Neural cell (in vitro differentiated cells): ENCODE measurements at regions not wholly inside any gene's neighbourhood (a gene's known extent, or its start where the extent isn't known, plus 50 kb on each side); places are given as distances from the start of the nearest gene placed in this dataset.

Experiments used
- H2AFZ ChIP-seq: fragments of 200-600, 300-800 bp; sonication (generic), shearing (Covaris generic); 2 replicates; pipeline ENCODE4 v1.6.0; 2014; ENCODE audit warnings: low read depth, mild to moderate bottlenecking, antibody characterized with exemption, low read length, moderate library complexity
- H3F3A ChIP-seq: fragments of 200-600 bp; shearing (Covaris generic); 2 replicates; pipeline ENCODE4 v1.6.1; 2016; ENCODE audit warnings: mild to moderate bottlenecking, moderate library complexity, mixed read lengths, antibody characterized with exemption, low read length; ENCODE audit not compliant: insufficient read depth, poor library complexity, severe bottlenecking
- H3K27ac ChIP-seq: fragments of 200-600, 300-800 bp; sonication (generic), shearing (Covaris generic); 2 replicates; pipeline ENCODE4 v1.5.1; 2014; ENCODE audit warnings: mild to moderate bottlenecking, low read length, moderate library complexity
- H3K27me3 ChIP-seq: fragments of 300-800, 200-600 bp; sonication (generic), shearing (Covaris generic); 2 replicates; pipeline ENCODE4 v1.6.0; 2014; ENCODE audit warnings: mild to moderate bottlenecking, low read depth, low read length, moderate library complexity; ENCODE audit not compliant: insufficient read depth
- H3K36me3 ChIP-seq: fragments of 300-800, 200-600 bp; sonication (generic), shearing (Covaris generic); 2 replicates; pipeline ENCODE4 v1.5.1; 2014; ENCODE audit warnings: mild to moderate bottlenecking, antibody characterized with exemption, low read length, moderate library complexity; ENCODE audit not compliant: insufficient read depth
- H3K4me2 ChIP-seq: fragments of 300-800, 200-600 bp; sonication (generic), shearing (Covaris generic); 2 replicates; pipeline ENCODE4 v1.6.0; 2014; ENCODE audit warnings: mild to moderate bottlenecking, low read length
- H3K4me3 ChIP-seq: fragments of 300-800, 200-600 bp; sonication (generic), shearing (Covaris generic); 2 replicates; pipeline ENCODE4 v1.5.1; 2014; ENCODE audit warnings: mild to moderate bottlenecking, low read length, moderate library complexity
- H3K79me2 ChIP-seq: fragments of 200-600 bp; shearing (Covaris generic); replicated peaks from 2 replicates; pipeline ENCODE4 v1.6.0; 2014; ENCODE audit warnings: mild to moderate bottlenecking, low read length, moderate library complexity; ENCODE audit not compliant: insufficient read depth
- H3K9ac ChIP-seq: fragments of 300-800, 200-600 bp; sonication (generic), shearing (Covaris generic); 2 replicates; pipeline ENCODE4 v1.6.1; 2016; ENCODE audit warnings: mild to moderate bottlenecking, low read length, mixed read lengths
- H3K9me2 ChIP-seq: fragments of 200-600 bp; shearing (Covaris generic); 2 replicates; pipeline ENCODE4 v1.6.1; 2016; ENCODE audit warnings: mild to moderate bottlenecking, low read length, mixed read lengths; ENCODE audit not compliant: insufficient read depth
- H3K9me3 ChIP-seq: fragments of 200-600, 300-800 bp; sonication (generic), shearing (Covaris generic); 2 replicates; pipeline ENCODE4 v1.6.1; 2016; ENCODE audit warnings: mild to moderate bottlenecking, mixed run types, low read length, moderate library complexity, mixed read lengths
- H4K20me1 ChIP-seq: fragments of 200-600 bp; shearing (Covaris generic); 2 replicates; pipeline ENCODE4 v1.6.1; 2016; ENCODE audit warnings: mild to moderate bottlenecking, mixed run types; ENCODE audit not compliant: insufficient read depth
- CTCF ChIP-seq: fragments of 450-650 bp; IDR thresholded peaks from 2 replicates; pipeline ENCODE4 v1.5.1; 2014; ENCODE audit warnings: antibody characterized with exemption, mild to moderate bottlenecking, moderate library complexity; ENCODE audit not compliant: poor library complexity, severe bottlenecking
- EP300 ChIP-seq: fragments of 450-650 bp; conservative IDR thresholded peaks from 2 replicates; pipeline ENCODE4 v1.6.1; 2014; ENCODE audit warnings: antibody characterized with exemption, mild to moderate bottlenecking, moderate library complexity; ENCODE audit not compliant: poor library complexity, severe bottlenecking
- EZH2 ChIP-seq: fragments of 200-600, 300-800 bp; shearing (Covaris generic), sonication (generic); IDR thresholded peaks from 2 replicates; pipeline ENCODE4 v1.6.1; 2014; ENCODE audit warnings: antibody characterized with exemption, low read length, borderline replicate concordance, mild to moderate bottlenecking; ENCODE audit not compliant: insufficient read depth, poor library complexity, severe bottlenecking
- MXI1 ChIP-seq: fragments of 450-650 bp; conservative IDR thresholded peaks from 2 replicates; pipeline ENCODE4 v1.6.1; 2014; ENCODE audit warnings: antibody characterized with exemption, mild to moderate bottlenecking; ENCODE audit not compliant: poor library complexity, severe bottlenecking
- POLR2AphosphoS5 ChIP-seq: IDR thresholded peaks from 2 replicates; pipeline ENCODE4 v1.6.1; 2012
- RAD21 ChIP-seq: fragments of 450-650 bp; conservative IDR thresholded peaks from 2 replicates; pipeline ENCODE4 v1.6.1; 2014; ENCODE audit warnings: antibody characterized with exemption, mild to moderate bottlenecking, moderate library complexity
- REST ChIP-seq: IDR thresholded peaks from 2 replicates; pipeline ENCODE4 v1.6.1; 2012; ENCODE audit warnings: borderline replicate concordance
- SMC3 ChIP-seq: fragments of 450-650 bp; conservative IDR thresholded peaks from 2 replicates; pipeline ENCODE4 v1.6.1; 2014; ENCODE audit warnings: antibody characterized with exemption, mild to moderate bottlenecking, moderate library complexity; ENCODE audit not compliant: poor library complexity
- TAF1 ChIP-seq: IDR thresholded peaks from 2 replicates; pipeline ENCODE4 v1.6.1; 2012; ENCODE audit warnings: low read depth

GRCh38 chr3:124147946-124148345, 156.0 kb upstream of the ROPN1 start:
- no peak overlapping the region for H2AFZ ChIP-seq
- peaks cover 5% of the 10 kb centered on the region for H3F3A ChIP-seq
- no peak overlapping the region for H3K27ac ChIP-seq
- no peak overlapping the region for H3K4me2 ChIP-seq
- no peaks in the 10 kb centered on the region for H3K9me3 ChIP-seq
- H3K9me2 ChIP-seq, result no peaks in the 10 kb centered on the region
- peaks cover 18% of the 10 kb centered on the region for H3K79me2 ChIP-seq
- no peaks in the 10 kb centered on the region for H3K36me3 ChIP-seq
- H4K20me1 ChIP-seq, result no peaks in the 10 kb centered on the region
- H3K9ac ChIP-seq, result no peak overlapping the region
- no peak for TF ChIP-seq TAF1
- TF ChIP-seq EP300, result no peak
- no peak for TF ChIP-seq CTCF
- no peak for TF ChIP-seq REST
- TF ChIP-seq POLR2AphosphoS5, result no peak
- TF ChIP-seq EZH2, result no peak
- no peak for TF ChIP-seq MXI1
- TF ChIP-seq RAD21, result no peak
- TF ChIP-seq SMC3, result no peak
- no peak overlapping the region for H3K4me3 ChIP-seq
- H3K27me3 ChIP-seq, result no peaks in the 10 kb centered on the region

GRCh38 chr3:124149081-124149480, 157.2 kb upstream of the ROPN1 start:
- TF ChIP-seq REST (no peak), EZH2 (no peak), TAF1 (no peak), EP300 (no peak), POLR2AphosphoS5 (no peak), RAD21 (no peak), MXI1 (no peak), SMC3 (no peak), CTCF (no peak)
- Histone ChIP-seq H3K79me2 (peaks cover 11% of the 10 kb centered on the region), H3F3A (peaks cover 5% of the 10 kb centered on the region), H3K4me3 (no peak overlapping the region), H2AFZ (no peak overlapping the region), H3K9ac (no peak overlapping the region), H3K27ac (no peak overlapping the region), H3K27me3 (no peaks in the 10 kb centered on the region), H3K9me2 (no peaks in the 10 kb centered on the region), H3K4me2 (no peak overlapping the region), H3K9me3 (no peaks in the 10 kb centered on the region), H4K20me1 (no peaks in the 10 kb centered on the region), H3K36me3 (no peaks in the 10 kb centered on the region)
